GM12874 (cell line): ENCODE measurements at regions not wholly inside any gene's neighbourhood (a gene's known extent, or its start where the extent isn't known, plus 50 kb on each side); places are given as distances from the start of the nearest gene placed in this dataset.

ENCODE experiments used
- TF ChIP-seq, protein P1 (sequence below): IDR thresholded peaks from 2 replicates; pipeline ENCODE4 v1.5.1; 2011; ENCODE audit warnings: low read depth, mild to moderate bottlenecking, control low read depth, low read length, moderate library complexity; ENCODE audit not compliant: insufficient read depth

DNA sequence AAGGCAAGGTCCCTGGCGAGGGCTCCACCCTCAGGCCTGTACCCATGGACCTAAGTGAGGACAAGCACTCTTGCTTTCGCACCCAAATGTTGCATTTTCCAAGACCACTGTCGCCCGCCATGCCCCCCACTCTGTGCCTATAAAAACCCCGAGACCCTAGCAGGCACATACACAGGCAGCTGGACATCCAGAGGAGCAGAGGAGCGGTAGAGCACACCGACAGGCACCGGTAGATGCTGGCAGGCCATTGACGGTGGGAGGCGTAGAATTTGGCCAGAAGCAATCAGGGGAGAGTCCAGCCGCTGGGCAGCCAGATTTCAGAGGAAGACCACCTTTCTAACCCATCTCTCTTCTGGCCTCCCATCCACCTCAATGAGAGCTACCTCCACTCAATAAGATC is 715.2 kb upstream of the AADAT start:
- TF ChIP-seq, protein P1, sequence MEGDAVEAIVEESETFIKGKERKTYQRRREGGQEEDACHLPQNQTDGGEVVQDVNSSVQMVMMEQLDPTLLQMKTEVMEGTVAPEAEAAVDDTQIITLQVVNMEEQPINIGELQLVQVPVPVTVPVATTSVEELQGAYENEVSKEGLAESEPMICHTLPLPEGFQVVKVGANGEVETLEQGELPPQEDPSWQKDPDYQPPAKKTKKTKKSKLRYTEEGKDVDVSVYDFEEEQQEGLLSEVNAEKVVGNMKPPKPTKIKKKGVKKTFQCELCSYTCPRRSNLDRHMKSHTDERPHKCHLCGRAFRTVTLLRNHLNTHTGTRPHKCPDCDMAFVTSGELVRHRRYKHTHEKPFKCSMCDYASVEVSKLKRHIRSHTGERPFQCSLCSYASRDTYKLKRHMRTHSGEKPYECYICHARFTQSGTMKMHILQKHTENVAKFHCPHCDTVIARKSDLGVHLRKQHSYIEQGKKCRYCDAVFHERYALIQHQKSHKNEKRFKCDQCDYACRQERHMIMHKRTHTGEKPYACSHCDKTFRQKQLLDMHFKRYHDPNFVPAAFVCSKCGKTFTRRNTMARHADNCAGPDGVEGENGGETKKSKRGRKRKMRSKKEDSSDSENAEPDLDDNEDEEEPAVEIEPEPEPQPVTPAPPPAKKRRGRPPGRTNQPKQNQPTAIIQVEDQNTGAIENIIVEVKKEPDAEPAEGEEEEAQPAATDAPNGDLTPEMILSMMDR, result no peak

DNA sequence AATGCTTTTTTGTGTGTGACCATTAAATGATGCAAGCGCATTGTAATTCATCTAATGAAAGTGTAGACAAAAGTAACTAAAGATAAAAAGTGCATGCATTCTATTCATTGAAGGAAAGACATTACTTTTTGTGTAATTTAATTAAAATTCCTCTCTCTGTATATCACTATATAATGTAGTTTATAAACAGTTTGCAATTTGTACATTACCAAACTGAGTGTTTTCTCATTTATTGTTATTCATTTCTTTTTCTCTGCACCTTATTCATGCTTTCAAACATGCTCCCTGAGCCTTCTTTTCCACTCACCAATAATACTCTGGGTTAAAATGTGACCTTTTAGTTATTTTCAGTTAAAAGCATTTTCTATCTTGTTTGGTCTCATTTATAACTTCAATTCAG is 713.7 kb upstream of the AADAT start:
- TF ChIP-seq, protein P1, result no peak

DNA sequence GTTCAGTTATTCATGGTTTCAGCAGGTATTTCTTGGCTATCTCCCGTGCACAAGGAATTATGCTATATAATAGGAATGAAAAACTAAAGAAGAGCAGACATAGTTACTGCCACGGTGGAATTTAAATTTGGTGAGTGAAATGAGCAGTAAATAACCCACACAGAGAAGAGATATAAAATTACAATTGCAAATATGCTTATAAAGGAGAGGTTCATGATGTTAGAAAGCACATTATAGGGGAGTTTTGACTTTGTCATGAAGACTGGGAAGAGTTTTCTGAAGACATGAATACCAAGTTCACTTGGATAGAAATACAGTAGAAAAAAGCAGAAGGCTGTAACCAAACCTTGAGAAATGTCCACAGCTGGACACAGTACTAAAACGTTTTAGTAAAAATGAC is 712.0 kb upstream of the AADAT start:
- TF ChIP-seq, protein P1, result no peak

DNA sequence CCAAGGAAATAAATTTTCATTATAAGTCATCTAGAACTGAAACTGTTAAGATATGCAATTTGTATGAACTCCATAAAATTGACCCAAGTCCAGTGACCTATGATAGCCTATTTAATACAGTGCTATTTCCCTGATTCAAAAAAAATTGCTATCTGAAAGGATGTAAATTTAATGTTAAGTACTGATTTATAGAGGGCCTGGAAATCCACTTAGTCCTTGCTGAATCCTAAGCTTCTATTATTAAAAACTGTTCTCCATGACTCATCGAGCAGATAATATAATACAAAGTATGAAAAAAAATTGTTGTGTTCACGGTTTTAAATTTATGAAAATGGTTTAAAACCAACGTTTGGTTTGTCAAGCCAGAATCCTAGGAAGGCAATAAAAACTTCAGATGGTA is 704.8 kb upstream of the AADAT start:
- TF ChIP-seq, protein P1, result no peak

DNA sequence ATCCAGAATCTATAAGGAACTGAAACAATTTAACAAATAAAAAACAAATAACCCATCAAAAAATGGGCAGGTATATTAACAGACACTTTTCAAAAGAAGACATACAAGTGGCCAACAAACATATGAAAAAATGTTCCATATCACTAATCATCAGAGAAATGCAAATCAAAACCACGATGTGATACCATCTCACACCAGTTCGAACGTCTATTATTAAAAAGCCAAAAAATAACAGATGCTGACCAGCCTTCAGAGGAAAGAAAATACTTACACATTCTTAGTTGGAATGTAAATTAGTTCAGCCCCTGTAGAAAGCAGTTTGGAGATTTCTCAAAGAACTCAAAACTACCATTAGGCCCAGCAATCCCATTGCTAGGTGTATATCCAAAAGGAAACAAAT is 687.9 kb upstream of the AADAT start:
- TF ChIP-seq, protein P1, result no peak

DNA sequence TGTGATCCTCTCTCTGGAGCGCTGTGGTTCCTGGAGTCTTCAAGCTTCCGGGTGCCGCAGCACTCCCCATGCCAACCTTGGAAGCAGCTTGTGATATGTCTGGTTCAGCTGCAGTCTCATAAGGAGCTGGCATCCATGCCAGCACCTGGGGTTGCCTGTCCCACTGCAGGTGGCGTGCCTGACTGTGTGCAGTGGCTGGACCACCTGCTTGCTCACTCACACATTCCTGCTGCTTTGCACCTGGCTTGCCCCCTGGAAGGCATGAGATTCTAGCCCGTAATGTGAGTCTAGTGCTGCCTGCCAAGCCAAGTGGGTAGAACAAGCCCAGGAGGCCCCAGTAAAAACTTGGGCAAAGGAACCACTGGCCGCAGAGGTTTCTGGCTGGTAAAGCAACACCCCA is 687.2 kb upstream of the AADAT start:
- TF ChIP-seq, protein P1, result no peak

DNA sequence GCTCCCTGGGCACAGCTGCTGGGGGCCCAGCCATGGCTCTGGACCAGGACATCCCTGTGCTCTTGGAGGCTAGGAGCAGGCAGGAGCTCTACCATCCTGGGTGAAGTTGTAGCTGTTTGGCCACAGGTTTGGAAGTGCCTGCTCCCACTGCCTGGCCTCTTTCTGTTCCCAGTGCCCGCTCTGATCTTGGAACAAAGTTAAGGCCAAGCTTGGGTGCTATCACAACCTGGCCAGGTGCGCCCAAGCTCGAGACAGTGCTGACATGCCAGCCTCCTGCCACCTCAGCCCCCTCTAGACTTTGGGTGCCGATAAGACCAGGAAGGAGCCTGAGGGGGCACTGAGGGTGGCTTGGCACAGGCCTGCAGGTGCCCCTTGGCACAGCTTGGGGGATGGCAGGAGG is 686.1 kb upstream of the AADAT start:
- TF ChIP-seq, protein P1, result no peak
